ENCODE measurements at regions not wholly inside any gene's neighbourhood (a gene's known extent, or its start where the extent isn't known, plus 50 kb on each side); places are given as distances from the start of the nearest gene placed in this dataset.

GRCh38 chr1:87718241-87718950 is 389.7 kb downstream of the LMO4 start:
- H3K27ac ChIP-seq, result no peak overlapping the region

GRCh38 chr1:87719658-87720057 is 391.0 kb downstream of the LMO4 start:
- no peak overlapping the region for H3K27ac ChIP-seq
- TF ChIP-seq CTCF (conservative IDR thresholded peaks at IDR 0.05), result no peak

More at GRCh38 chr1:87718241-87718950, 389.7 kb downstream of the LMO4 start:
- no peak for TF ChIP-seq CTCF (conservative IDR thresholded peaks at IDR 0.05)

GRCh38 chr1:87720561-87720960 is 391.9 kb downstream of the LMO4 start:
- no peak for TF ChIP-seq CTCF (conservative IDR thresholded peaks at IDR 0.05)
- no peak overlapping the region for H3K27ac ChIP-seq

- H3K27ac ChIP-seq, result no peak overlapping the region
- no peak for TF ChIP-seq CTCF (conservative IDR thresholded peaks at IDR 0.05)
These were observed 394.5 kb downstream of the LMO4 start for GRCh38 chr1:87723193-87723592.

- TF ChIP-seq CTCF (conservative IDR thresholded peaks at IDR 0.05), result no peak
- H3K27ac ChIP-seq, result no peak overlapping the region
These were observed 399.5 kb downstream of the LMO4 start for GRCh38 chr1:87728169-87728568.

GRCh38 chr1:87730274-87731216 is 401.9 kb downstream of the LMO4 start:
- no peak for TF ChIP-seq CTCF (conservative IDR thresholded peaks at IDR 0.05)
- H3K27ac ChIP-seq, result no peak overlapping the region

GRCh38 chr1:87733386-87733785 is 404.7 kb downstream of the LMO4 start:
- TF ChIP-seq CTCF (conservative IDR thresholded peaks at IDR 0.05), result no peak
- H3K27ac ChIP-seq, result no peak overlapping the region
